ENCODE measurements at regions not wholly inside any gene's neighbourhood (a gene's known extent, or its start where the extent isn't known, plus 50 kb on each side); places are given as distances from the start of the nearest gene placed in this dataset.
A peak's percentile ranks its signal among the peaks of the same experiment; 100 is the strongest.

DNA sequence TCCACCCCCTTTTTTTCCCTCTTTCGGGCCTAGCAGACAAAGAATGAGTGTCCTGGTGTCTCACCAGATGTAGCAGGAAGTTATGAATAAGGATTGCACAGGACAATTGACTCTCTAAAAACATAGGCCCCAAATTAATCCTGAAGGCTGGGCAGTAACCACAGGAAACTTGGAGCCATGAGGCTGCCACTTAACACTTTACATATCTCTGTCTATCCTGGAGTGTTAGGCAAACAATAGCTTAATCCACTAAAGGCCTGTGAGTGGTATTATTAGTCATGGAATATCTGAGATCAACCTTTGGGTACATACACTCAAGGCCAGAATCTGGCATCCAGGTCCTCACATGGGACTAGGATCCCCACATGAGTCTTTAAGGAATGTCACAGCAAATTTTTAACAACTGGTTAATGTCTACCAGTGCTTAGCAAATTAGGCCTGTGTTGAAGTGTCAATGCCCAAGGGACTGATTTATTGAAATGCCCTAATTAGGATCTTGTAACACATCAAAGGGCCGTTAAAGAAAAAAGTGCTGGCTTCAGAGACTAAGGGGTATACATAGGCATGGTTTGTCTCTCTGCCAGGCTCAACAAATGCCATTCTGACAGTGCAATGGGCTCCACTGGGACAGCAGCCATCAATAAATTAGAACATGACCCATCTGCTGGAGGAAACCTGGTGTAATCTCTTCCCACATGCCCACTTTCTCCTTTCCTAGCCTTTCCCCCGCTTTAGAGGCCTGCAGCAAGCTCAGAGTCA, 196.7 kb upstream of the TBX20 start:
- DNase-seq (ENCODE audit: low read depth): no peak

DNA sequence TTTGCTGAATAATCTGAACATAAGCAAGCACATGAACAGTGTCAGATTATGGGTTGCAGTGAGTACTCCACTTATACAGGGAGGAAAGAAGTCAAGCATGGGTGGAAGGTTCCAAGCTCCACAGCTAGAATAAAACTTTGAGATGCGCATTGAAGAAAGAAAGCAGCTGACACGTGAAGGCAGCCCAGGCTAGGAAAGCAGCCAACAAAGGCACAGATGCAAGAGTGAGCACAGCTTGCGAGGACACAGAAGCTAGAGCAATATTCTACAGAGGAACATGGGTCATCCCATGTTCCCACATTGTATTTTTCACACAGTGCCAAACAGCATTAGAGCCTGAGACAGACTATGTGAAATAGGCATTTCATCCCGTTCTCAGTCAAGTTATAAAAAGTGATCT, 194.6 kb upstream of the TBX20 start:
- no peak for DNase-seq (ENCODE audit: low read depth)

DNA sequence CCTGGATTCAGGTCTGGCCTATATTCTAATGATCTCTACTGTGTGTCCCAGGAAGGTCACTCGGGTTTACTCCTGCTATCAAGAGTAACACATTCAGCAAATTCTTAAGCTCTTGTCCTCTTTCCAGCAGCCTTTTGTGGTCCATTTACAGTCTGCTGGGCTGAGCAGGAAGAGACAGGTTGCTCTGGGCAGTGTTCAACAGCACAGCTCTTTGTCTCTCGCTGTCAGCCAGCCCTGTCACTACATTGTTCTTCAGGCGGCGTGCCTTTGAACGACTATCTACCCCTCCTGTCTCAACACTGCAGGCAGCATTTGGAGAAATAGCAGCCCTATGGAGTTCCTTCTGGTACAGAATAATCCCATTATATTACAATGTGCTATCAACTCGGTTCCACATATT, 192.2 kb upstream of the TBX20 start:
- no peak for DNase-seq (ENCODE audit: low read depth)

DNA sequence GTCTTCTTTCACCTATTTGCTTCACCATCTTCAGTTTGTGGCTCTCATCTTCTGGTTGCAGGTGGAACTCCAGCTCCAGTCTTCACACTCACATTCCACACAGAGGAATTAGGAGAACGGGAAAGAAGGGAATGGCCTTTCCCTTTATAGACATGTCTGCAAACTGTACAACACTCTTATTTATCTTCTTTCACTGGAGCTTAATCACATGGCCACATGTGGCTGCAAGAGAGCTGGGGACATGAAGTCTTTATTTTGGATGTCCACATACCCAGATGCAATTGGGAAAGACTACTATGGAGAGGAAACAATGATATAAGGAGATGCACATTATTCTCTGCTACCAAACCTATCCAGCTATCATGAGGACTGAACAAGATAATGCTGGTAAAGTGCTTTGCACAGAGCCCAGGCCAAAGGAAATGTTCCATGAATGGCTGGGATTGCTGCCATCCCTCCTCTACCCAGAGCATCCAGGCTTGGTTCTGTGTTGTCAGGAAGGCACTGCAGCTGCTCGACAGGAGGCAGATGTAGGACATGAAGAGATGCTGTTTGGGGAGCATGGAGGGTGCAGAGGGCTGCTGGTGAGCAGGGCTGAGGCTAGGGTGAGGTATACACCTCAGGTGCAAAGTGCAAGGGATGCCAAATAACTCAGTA, 183.8 kb upstream of the TBX20 start:
- DNase-seq (ENCODE audit: low read depth): no peak

DNA sequence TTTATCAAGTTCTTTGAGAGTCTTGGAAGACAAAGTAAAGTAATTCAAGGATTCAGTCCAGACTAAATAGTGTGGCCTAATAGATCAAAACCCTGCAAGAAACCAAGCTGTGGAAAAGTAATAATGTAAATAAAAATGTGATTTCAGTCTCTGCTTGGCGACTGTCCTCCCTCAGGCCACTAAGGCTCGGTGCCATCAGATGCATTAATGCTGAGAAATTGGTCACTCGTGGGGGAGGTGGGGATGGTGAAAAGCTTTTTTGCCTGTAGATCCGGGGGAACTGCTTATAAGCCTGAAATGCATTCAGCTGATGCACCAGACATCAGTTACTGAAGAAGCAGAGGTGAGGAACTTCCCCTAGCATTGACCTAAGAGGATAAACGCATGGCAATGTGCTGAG, 182.6 kb upstream of the TBX20 start:
- no peak for DNase-seq (ENCODE audit: low read depth)

DNA sequence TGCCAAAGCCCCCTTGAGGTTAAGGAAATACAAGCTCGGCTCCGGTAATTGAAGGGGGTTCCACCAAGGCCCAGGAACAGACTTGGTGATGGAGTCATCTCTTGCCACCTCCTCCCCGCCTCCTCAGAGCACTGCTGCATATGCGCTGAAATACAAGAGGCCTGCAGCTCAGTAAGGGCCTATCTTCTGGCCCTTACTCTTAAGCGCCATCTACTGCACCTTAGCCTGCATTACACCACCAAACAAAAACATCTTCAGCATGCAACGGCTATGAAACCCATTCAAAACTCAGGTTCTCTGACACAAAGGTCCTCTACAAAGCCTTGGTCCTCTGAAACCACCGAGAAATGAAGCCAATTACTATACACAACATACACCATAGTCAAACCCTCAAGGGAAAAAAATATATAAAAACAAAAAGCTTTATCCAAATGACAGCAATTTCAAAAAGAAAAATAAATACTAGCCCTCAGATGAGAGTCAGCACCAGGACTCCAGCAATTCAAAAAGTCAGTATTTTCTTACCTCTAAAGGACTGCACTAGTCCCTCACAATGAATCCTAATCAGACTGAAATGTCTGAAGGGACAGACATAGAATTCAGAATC, 176.8 kb upstream of the TBX20 start:
- no peak for DNase-seq (ENCODE audit: low read depth)

DNA sequence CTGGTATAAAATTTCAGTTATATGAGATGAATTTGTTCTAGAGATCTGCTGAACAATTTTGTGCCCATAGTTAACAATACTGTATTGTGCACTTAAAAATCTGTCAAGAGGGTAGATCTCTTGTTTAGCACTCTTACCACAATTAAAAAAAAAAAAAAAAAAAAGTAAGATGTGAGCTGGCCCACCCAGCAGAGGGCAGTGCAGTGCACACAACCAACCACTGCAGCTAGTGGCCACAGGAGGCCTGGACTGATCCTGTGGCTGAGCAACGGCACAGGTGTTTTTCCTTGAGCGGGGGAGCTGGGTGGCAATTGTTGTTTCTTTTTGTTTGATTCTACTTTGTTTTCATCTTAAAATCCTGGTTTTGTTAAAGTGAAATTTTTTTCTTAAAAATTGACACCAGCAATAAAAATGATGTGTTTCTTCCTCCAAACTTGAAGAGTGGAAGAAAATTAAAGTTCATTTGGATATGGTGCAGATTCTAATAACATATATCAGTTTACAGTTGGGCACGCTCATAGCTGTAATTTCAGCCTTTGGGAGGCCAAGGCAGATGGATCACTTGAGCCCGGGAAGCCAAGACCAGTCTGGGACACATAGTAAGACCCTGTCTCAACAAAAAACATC, 171.1 kb upstream of the TBX20 start:
- DNase-seq (ENCODE audit: low read depth): peak; percentile 24

DNA sequence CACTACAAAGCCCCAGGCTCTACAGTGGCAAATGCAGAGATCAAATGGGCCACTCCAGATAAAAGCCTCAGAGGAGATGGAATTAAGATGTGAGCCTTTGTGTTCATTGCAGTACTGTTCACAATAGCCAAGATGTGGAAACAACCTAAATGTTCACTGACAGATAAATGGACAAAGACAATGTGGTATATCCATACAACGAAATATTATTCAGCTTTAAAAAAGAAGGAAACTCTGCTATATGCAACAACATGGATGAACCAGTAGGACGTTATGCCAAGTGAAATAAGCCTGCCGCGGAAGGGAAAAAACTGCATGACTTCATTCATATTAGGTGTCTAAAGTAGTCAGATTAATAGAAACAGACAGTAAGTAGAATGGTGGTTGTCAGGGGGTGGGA, 170.5 kb upstream of the TBX20 start:
- DNase-seq (ENCODE audit: low read depth): no peak

DNA sequence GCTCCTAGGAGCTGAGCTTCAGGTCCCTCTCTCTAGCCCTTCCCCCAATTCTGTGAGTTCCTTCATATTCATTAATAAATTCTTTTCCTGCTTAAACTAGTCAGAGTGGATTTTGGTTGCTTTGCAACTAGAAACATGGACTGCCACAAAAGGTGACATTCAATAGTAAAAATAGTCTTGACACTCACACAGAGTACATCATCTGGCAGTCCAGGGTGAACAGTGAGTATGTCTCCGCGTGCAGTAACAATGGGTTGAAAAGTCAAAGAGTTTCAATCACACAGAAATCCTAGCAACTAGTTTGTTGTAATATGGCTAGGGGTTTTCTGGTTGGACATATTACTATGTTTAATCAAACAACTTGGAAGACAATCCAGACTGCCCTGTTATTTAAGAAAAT, 168.8 kb upstream of the TBX20 start:
- DNase-seq (ENCODE audit: low read depth): no peak

DNA sequence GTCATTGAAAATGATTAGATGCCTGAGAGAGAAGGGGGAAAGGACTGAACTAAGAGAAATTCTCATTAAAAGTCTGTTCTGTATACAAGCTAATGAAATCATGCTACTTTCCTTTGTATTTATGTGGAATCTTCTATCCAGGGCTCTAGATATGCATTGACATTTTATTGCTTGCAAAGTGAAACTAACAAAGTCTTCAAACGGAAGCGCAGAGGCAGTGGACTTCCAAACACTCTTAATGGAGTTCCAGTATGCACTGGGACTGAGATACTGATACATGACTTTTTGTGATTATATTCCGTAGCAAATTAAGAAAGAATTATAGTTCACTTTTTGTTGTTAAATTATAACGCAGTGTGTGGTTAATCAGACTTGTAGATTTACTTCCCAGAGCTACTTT, 166.8 kb upstream of the TBX20 start:
- DNase-seq (ENCODE audit: low read depth): no peak

DNA sequence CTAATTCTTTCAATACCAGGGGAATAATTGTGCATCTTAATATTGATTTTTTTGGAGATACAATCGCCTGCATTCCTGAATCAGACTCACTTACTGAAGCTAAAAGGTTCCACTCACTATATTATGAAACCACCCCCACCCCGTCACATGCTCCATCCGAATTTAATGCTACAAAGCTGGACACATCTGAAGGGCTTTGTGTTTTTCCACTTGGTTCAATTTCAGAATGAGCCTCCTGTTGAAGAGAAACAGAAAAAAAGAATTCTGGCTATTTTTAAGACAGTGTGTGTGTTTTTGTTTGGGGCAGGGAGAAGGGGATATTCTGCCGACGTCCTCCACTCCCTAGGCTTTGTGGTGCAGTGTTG, 165.5 kb upstream of the TBX20 start:
- DNase-seq (ENCODE audit: low read depth): no peak

DNA sequence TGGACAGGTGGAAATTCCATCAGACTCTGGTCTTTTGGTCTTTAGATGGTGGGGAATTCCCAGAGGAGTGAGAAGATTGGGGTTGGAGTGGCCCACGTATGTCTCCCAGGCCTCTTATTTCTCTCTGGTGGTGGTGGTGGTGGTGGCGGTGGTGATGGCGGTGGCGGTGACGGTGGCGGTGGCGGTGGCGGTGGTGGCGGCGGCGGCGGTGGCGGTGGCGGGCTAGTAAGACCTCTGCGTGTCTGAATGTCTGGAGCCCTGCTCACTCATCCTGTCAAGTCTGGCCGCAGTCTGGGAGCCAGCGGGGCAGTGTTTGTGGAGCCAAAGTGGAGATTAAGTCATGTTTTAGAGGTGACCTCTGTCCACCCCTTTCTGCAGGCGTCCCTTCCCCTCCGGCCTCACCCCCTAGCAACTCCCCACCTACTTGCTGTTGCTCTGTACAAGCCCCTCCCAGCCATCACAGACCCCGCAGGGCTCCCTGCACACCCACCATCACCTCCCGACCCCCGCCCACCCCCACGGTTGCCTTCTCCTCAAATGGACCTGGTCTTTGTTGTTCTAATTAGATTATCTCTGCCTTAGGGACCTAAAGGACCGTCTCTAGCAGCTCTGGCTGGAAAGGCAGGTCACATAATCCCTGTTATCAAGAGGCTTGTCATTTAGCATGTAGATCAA, 165.0 kb upstream of the TBX20 start:
- DNase-seq (ENCODE audit: low read depth): no peak

DNA sequence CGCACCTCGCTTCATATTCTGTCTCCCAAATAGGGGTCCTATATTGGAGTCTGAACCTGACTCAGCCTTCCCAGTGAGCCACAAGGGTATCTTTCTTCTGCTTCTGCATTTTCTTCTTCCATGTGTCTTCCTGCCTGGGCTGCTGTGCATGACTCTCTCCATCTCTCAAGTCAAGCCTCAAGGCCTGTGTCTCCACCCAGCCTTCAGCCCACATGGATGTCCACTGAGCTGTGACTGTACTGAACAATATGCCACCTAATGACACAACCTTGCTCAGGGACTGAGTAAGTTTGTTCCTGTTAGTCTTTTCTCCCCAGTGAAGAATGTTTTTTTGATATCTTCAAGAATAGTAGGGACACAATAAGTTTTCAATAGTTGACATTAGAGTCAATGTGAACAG, 162.7 kb upstream of the TBX20 start:
- no peak for DNase-seq (ENCODE audit: low read depth)

DNA sequence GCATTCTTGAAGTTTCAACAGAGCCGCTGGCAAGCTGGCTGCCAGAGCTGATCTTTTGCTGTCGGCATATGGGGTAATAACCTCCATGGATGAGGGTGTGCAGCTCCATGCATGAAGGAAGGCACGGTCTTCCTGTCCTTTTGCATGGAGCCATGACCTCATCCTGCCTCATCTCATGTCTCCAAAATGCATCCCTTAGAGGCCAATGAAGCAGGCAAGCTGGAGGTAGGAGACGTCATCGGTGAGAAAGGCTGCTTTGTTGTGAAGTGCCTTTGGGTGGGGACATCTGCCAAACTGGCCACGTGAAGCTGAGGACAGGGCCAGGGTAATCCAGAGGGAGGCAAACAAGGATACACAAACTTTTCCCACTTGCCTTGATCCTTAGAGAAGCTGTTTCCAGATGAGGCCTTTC, 161.5 kb upstream of the TBX20 start:
- no peak for DNase-seq (ENCODE audit: low read depth)

DNA sequence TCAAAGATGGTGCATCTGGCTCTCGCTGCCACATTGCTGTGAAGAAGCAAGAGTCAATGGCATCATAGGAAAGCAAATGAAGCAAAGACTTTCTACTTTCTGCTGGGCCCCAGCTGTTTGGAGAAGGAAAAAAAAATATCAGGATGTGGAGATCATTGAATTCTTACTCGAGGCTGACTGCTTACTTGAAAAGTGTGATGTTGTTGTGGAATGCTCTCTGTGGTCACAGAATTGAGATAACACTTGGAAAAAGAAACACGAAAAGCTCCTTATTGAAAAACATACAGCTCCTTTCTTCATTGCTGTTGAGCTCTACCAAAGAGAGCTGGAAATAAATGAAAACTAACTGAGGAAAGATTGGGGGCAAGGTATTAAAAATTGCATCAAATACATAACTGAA, 157.4 kb upstream of the TBX20 start:
- DNase-seq (ENCODE audit: low read depth): no peak

DNA sequence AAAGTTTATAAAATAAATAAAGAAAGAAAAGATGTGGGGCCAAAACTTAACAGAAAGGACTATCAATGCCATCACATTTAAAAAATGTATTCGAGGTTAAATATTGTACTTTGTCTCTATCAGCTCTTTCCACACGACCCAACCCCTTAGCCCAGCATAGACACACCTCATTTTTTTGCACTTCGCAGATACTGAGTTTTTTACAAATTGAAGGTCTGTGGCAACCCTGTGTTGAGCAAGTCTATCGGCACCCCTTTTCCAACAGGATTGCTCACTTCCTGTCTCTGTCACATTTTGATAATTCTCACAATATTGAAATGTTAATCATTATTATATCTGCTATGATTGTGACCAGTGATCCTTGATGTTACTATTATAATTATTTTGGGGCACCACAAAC, 151.6 kb upstream of the TBX20 start:
- DNase-seq (ENCODE audit: low read depth): no peak

DNA sequence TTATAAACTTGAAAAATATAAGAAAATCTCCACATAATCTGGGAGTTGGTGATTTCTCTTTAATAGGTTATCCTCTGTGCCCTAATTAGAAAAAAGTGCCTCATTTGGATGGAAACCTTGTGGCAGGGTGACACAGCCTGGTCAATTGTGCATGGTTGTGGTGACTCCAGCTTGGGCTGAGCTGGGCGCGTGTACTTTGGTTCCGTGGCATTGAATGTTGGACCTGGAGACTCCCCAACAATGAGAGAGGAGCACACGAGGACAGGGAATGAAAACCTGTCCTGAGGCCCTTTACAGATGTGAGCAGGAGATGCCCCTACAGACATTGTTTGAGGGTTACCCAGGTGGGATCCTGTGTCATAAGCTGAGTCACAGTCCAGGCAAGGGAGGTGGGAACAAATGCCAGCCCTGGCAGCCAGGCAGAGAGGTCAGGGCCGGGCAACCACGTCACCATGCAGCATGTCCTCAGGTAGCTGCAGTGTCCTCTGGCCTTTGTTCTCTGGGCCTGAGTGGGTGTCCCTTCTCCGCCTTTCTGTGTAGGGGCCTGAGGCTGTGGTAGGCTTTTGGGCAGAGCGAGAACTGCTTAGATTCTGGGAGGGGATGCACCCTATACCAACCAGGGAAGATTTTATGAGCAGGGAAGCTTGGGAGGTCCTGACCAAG, 147.4 kb upstream of the TBX20 start:
- no peak for DNase-seq (ENCODE audit: low read depth)

DNA sequence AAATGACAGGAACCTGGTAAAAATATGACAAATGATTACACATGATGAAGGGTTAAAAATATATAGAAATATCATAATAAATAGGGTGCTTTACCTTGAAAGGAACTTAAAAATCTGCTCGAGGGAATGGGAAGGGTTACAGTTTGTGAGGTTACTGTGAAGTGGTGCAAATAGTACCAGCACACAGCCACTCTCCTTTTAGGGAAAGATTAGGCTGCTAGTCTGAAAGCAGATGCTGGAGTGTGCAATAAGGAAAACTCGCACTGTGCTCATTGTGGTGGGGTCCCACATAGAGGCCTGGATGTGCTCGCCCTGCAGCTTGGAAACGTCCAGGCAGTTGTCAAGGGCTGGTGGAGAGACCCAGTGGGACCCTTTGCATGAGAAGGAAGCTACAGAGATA, 145.9 kb upstream of the TBX20 start:
- DNase-seq (ENCODE audit: low read depth): no peak

DNA sequence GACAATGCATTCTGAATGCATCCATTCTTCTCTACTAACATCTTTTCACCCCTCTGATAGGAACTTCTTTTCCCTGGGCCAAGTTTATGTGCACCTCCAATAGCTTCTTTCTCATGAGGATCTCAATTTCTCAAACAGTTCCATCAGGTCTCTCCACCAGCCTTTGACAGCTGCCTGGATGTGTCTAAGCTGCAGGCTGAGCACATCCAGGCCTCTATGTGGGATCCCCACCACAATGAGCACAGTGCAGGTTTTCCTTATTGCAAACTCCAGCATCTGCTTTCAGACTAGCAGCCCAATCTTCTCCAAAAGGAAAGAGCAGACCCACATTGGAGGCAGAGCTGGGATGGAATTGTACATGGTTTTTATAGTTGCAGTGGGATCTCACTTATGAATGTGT, 145.3 kb upstream of the TBX20 start:
- DNase-seq (ENCODE audit: low read depth): no peak

DNA sequence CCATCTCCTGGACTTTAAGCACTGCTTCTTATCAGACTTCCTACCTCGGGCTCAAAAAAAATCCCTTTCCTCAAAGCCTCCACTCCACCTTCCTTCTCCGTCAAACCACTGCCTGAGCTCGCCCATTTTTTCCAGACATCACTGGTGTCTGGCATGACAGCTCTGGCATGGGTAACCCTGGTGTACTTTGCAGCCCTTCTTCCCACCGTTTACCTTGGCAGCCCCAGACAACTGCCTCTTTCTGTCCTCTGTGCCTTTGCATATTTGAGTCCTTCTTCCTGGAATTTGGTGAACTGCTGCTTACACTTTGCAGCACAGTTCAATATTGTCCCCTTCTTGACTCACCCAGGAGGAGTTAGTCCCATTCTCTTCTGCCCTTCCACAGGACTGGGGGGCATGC, 144.6 kb upstream of the TBX20 start:
- no peak for DNase-seq (ENCODE audit: low read depth)

DNA sequence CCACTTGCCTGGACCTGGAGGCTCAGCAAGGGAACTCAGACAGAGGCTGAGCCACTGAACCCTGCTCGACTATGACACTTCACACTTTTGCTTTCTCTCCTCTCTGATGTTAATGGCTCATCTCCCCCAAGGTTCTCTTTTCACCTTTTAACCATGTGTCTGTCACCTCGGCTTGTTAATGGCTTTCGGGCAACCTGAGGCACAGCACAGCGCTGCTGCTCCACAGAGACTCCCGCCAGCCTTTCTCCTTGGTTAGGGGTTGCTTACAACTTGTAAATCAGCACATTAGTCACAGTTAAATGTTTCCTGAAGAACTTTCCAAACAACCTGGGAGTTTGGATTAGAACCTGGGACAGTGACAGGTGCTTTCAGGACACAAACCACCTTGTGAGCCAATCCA, 136.2 kb upstream of the TBX20 start:
- DNase-seq (ENCODE audit: low read depth): no peak

DNA sequence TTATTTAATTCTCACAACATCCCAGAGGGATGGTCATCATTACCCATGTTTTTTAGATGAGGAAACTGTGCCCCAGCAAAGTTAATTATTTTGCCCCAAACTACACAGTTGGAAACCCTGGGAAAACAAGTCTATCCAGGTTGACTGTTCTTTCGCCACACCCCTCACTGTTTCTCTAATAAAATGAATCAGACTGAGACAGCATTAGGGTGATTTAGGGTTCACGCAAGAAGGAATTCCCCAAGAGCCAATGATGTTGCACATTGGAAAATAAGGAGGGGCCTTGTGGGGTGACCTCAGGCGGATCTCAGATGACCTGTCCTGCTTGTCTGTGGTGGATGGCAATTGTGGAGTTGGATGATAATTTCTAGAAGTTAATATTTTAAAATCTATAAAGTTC, 135.7 kb upstream of the TBX20 start:
- no peak for DNase-seq (ENCODE audit: low read depth)

All from stimulated activated CD8-positive, alpha-beta memory T cell treated with anti-CD3 and anti-CD28 coated beads, Interleukin-4, amount 100 ng/mL, for 24 hours (primary cell).